ENCODE measurements at regions not wholly inside any gene's neighbourhood (a gene's known extent, or its start where the extent isn't known, plus 50 kb on each side); places are given as distances from the start of the nearest gene placed in this dataset.

GRCh38 chr4:151489462-151490203, 80.7 kb downstream of the FHIP1A start:
- no peak overlapping the region for H3K4me2 ChIP-seq (ENCODE audit: low read depth, low read length)
- 88% methylated on average over 6 of the region's 9 CpGs for WGBS (ENCODE audit: low lambda C conversion rate)
- no peak overlapping the region for H3K27ac ChIP-seq (ENCODE audit: extremely low read length, insufficient read depth, low read length)
- H3K79me2 ChIP-seq (ENCODE audit: insufficient read depth, low read length): no peaks in the 10 kb centered on the region
- H4K20me1 ChIP-seq (ENCODE audit: insufficient read depth, low read length): no peaks in the 10 kb centered on the region
- H3K9ac ChIP-seq (ENCODE audit: insufficient read depth, low read depth, low read length): no peak overlapping the region
- peak; percentile 92 for ATAC-seq
- peaks cover 8% of the 10 kb centered on the region for H3K4me1 ChIP-seq (ENCODE audit: insufficient read depth, low read length)
- ChIA-PET CTCF (ENCODE audit: low intra/inter-chr PET ratio, low total read pairs) (no interaction called here), POLR2A (no interaction called here)
- FAIRE-seq: no peak
- no peaks in the 10 kb centered on the region for H3K36me3 ChIP-seq (replicated peaks in 1 of 2; ENCODE audit: control insufficient read depth in 1 of 2, insufficient read depth in 2 of 2, low read length in 2 of 2)
- H3K4me3 ChIP-seq (replicated peaks in 1 of 3; ENCODE audit: insufficient read depth in 1 of 3, low read depth in 2 of 3, low read length in 3 of 3): no peak overlapping the region
- intact Hi-C loops (cut with micrococcal nuclease; ENCODE audit: unreplicated experiment): loop anchor here (1.0 kb wide), 1 partner anchor 115 kb away; no protein-coding TSS in a partner anchor
- H3K27me3 ChIP-seq (ENCODE audit: control insufficient read depth in 1 of 2, insufficient read depth in 2 of 2, low read length in 2 of 2): no peaks in the 10 kb centered on the region
- peak; percentile 12 for DNase-seq (ENCODE audit: low spot score)
- BruUV-seq (replicated peaks): no TSS peak
- in situ Hi-C loops (cut with HindIII; ENCODE audit: extremely low pct_ligation_motif_present, low pct_unique_long_range_greater_than_20kb): loop anchor here (10.0 kb wide), 1 partner anchor 115 kb away; no protein-coding TSS in a partner anchor
- no peak overlapping the region for H2AFZ ChIP-seq (ENCODE audit: low read length)
- no peaks in the 10 kb centered on the region for H3K9me3 ChIP-seq (ENCODE audit: low read length)
- TF ChIP-seq RFXANK (CRISPR knock-in tag; IDR thresholded peaks at IDR 0.05): no peak
- TF ChIP-seq STAG1 (CRISPR knock-in tag; IDR thresholded peaks at IDR 0.05): peak; percentile 58
- no peak for TF ChIP-seq TAF1 (CRISPR knock-in tag; IDR thresholded peaks at IDR 0.05)
- no peak for TF ChIP-seq FOXO4 (CRISPR knock-in tag; conservative IDR thresholded peaks at IDR 0.05)
- TF ChIP-seq NR1H2 (CRISPR knock-in tag; IDR thresholded peaks at IDR 0.05; ENCODE audit: borderline replicate concordance, low read depth): no peak
- TF ChIP-seq CBX5 (CRISPR knock-in tag; IDR thresholded peaks at IDR 0.05; ENCODE audit: borderline replicate concordance): no peak
- TF ChIP-seq ZNF567 (CRISPR knock-in tag; IDR thresholded peaks at IDR 0.05; ENCODE audit: borderline replicate concordance): no peak
- TF ChIP-seq MYPOP (CRISPR knock-in tag; IDR thresholded peaks at IDR 0.05): no peak
- TF ChIP-seq GATAD1 (CRISPR knock-in tag; IDR thresholded peaks at IDR 0.05): no peak
- TF ChIP-seq CREM (IDR thresholded peaks at IDR 0.05): no peak
- no peak for TF ChIP-seq CREM (CRISPR knock-in tag; IDR thresholded peaks at IDR 0.05)
- TF ChIP-seq GTF2F1 (IDR thresholded peaks at IDR 0.05; ENCODE audit: low read length): no peak
- peak; percentile 58 for TF ChIP-seq CTCF (CRISPR knock-in tag; IDR thresholded peaks at IDR 0.05)
- no peak for TF ChIP-seq SRY (CRISPR knock-in tag; IDR thresholded peaks at IDR 0.05)
- TF ChIP-seq TFAP4 (IDR thresholded peaks at IDR 0.05; ENCODE audit: borderline replicate concordance, low read depth): no peak
- TF ChIP-seq SPEN (CRISPR knock-in tag; IDR thresholded peaks at IDR 0.05; ENCODE audit: low read depth): no peak
- no peak for TF ChIP-seq ZNF124 (CRISPR knock-in tag; IDR thresholded peaks at IDR 0.05)
- TF ChIP-seq ZNF570 (CRISPR knock-in tag; IDR thresholded peaks at IDR 0.05; ENCODE audit: borderline replicate concordance): no peak
- peak; percentile 73 for TF ChIP-seq ZBTB38 (CRISPR knock-in tag; IDR thresholded peaks at IDR 0.05)
- TF ChIP-seq SATB2 (CRISPR knock-in tag; IDR thresholded peaks at IDR 0.05): no peak
- TF ChIP-seq E2F5 (CRISPR knock-in tag; conservative IDR thresholded peaks at IDR 0.05): no peak
